Fibroblast of skin of left quadriceps (primary cell): ENCODE measurements at regions not wholly inside any gene's neighbourhood (a gene's known extent, or its start where the extent isn't known, plus 50 kb on each side); places are given as distances from the start of the nearest gene placed in this dataset.
"Not testable (repeated sequence)": the region's sequence is repeated elsewhere in the genome, so short reads cannot be mapped to it uniquely, and the experiment has no call there.

Experiments used
- DNase-seq, 2 experiments: peaks; one replicate each; pipeline ENCODE4 v3.0.0-alpha.2; 2013; ENCODE audit warnings: low read depth in 2 of 2

GRCh38 chr13:74299721-74300120, 165.5 kb upstream of the KLF12 start:
- no peak for DNase-seq

GRCh38 chr13:74298923-74299322, 164.7 kb upstream of the KLF12 start:
- DNase-seq = no peak

GRCh38 chr13:74289861-74290773, 155.9 kb upstream of the KLF12 start:
- DNase-seq = peak; percentile 74 to 76

- no peak for DNase-seq
Observed at GRCh38 chr13:74289107-74289506, 154.9 kb upstream of the KLF12 start.

- no peak for DNase-seq
Observed at GRCh38 chr13:74288361-74288911, 154.2 kb upstream of the KLF12 start.

- peak; percentile 43 to 55 for DNase-seq
Observed at GRCh38 chr13:74287724-74288169, 153.5 kb upstream of the KLF12 start.

- DNase-seq = no peak
Observed at GRCh38 chr13:74280795-74281490, 146.7 kb upstream of the KLF12 start.

GRCh38 chr13:74280093-74280794, 146.0 kb upstream of the KLF12 start:
- DNase-seq = no peak

- DNase-seq = no peak
Observed at GRCh38 chr13:74278901-74279300, 144.7 kb upstream of the KLF12 start.

GRCh38 chr13:74274916-74275315, 140.7 kb upstream of the KLF12 start:
- DNase-seq = no peak

GRCh38 chr13:74273581-74273980, 139.4 kb upstream of the KLF12 start:
- no peak for DNase-seq

GRCh38 chr13:74272826-74273225, 138.6 kb upstream of the KLF12 start:
- DNase-seq = no peak

GRCh38 chr13:74270018-74270417, 135.8 kb upstream of the KLF12 start:
- DNase-seq = no peak

- DNase-seq = no peak
Observed at GRCh38 chr13:74266861-74267260, 132.7 kb upstream of the KLF12 start.

- no peak for DNase-seq
Observed at GRCh38 chr13:74266309-74266708, 132.1 kb upstream of the KLF12 start.

GRCh38 chr13:74264333-74264732, 130.1 kb upstream of the KLF12 start:
- DNase-seq = no peak

- DNase-seq = not testable (repeated sequence)
Observed at GRCh38 chr13:74260420-74260819, 126.2 kb upstream of the KLF12 start.

GRCh38 chr13:74259641-74260040, 125.4 kb upstream of the KLF12 start:
- no peak for DNase-seq

- DNase-seq = no peak
Observed at GRCh38 chr13:74258961-74259360, 124.8 kb upstream of the KLF12 start.

GRCh38 chr13:74256969-74257368, 122.8 kb upstream of the KLF12 start:
- no peak for DNase-seq

GRCh38 chr13:74253161-74253560, 119.0 kb upstream of the KLF12 start:
- no peak for DNase-seq
